ENCODE measurements at regions not wholly inside any gene's neighbourhood (a gene's known extent, or its start where the extent isn't known, plus 50 kb on each side); places are given as distances from the start of the nearest gene placed in this dataset.
"Not testable (repeated sequence)": the region's sequence is repeated elsewhere in the genome, so short reads cannot be mapped to it uniquely, and the experiment has no call there.

DNA sequence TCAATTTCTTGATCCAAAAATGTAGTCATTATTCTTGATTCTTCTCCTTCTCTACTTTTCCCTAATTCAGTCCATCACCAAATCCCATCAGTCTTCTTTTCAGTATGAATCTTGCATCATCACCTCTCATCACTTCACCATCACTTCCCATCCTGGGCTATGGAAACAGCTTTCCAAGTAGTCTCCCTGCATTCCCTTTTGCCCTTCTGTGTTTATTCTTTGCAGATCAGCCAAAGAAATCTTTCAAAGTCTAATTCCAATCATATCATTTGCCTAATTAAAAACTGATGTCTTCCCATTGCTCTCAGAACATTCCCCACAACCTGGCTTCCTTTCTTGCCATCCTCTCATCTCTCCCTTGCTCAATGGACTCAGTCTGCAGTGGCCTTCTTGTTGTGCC, 201.7 kb upstream of the ADAMTS3 start:
- Histone ChIP-seq H3K27me3 (no peaks in the 10 kb centered on the region), H3K4me3 (no peak overlapping the region), H3K4me1 (no peaks in the 10 kb centered on the region), H3K36me3 (no peaks in the 10 kb centered on the region), H3K27ac (no peak overlapping the region), H3K9me3 (no peaks in the 10 kb centered on the region)
- no peak for DNase-seq (ENCODE audit: low spot score)
- TF ChIP-seq, protein P1, sequence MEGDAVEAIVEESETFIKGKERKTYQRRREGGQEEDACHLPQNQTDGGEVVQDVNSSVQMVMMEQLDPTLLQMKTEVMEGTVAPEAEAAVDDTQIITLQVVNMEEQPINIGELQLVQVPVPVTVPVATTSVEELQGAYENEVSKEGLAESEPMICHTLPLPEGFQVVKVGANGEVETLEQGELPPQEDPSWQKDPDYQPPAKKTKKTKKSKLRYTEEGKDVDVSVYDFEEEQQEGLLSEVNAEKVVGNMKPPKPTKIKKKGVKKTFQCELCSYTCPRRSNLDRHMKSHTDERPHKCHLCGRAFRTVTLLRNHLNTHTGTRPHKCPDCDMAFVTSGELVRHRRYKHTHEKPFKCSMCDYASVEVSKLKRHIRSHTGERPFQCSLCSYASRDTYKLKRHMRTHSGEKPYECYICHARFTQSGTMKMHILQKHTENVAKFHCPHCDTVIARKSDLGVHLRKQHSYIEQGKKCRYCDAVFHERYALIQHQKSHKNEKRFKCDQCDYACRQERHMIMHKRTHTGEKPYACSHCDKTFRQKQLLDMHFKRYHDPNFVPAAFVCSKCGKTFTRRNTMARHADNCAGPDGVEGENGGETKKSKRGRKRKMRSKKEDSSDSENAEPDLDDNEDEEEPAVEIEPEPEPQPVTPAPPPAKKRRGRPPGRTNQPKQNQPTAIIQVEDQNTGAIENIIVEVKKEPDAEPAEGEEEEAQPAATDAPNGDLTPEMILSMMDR (IDR thresholded peaks at IDR 0.05): no peak

DNA sequence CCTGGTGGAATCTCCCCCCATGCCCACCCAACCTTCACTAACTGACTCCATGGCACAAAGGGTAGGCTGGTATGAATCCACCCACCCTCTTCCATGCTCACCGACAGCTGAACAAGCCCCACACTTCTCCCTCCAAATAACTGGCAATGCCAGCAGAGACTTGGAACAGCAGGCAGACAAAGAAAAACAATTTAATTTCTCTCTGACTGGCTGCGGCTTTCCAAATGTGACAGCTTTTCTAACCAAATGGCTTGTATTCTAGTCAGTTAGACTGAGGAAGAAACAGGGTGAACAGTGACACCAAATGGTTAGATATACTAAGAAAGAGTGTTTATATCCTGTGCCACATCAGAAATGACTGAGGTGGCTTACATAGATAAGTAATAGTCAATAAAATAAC, 199.3 kb upstream of the ADAMTS3 start:
- TF ChIP-seq, protein P1 (IDR thresholded peaks at IDR 0.05): no peak
- no peak overlapping the region for H3K4me3 ChIP-seq
- H3K4me1 ChIP-seq: no peaks in the 10 kb centered on the region
- H3K9me3 ChIP-seq: no peaks in the 10 kb centered on the region
- peak overlapping the region in 1 of 2 donors; percentile 51 for H3K27ac ChIP-seq
- H3K36me3 ChIP-seq: no peaks in the 10 kb centered on the region
- no peaks in the 10 kb centered on the region for H3K27me3 ChIP-seq
- no peak for DNase-seq (ENCODE audit: low spot score)

DNA sequence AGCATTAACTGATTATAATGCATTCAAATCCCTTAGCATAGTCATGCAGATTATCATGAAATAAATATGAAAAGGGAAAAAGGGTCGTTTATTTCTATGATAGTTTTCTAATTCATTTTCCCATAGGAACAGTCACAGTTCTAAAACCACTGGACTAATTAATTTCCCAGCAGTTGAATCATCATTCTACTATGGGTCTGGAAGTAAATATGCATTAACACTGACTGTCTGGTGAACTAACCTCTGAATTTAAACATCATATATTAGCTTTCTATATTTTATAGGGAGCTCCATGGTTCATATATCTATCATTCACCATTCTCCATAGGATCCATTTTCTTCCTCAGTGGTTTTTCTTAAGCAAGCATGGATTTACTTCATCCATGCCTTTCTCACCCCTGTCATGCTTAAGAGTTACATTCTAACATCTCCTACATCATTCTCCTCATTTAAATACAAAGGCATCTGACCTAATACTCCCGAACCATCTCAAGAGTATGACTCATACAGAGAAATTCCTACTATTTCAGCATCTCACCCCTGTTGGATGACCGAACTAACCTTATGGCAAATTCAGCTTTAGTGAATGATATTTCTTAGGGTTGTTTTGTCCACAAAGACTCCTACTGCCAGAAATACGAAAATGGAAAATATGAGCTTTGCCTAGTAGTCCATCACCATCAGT, 198.7 kb upstream of the ADAMTS3 start:
- TF ChIP-seq, protein P1 (IDR thresholded peaks at IDR 0.05): no peak
- Histone ChIP-seq H3K4me3 (no peak overlapping the region), H3K27ac (peak overlapping the region in 1 of 2 donors; percentile 51), H3K9me3 (no peaks in the 10 kb centered on the region), H3K27me3 (no peaks in the 10 kb centered on the region), H3K36me3 (no peaks in the 10 kb centered on the region), H3K4me1 (no peaks in the 10 kb centered on the region)
- no peak for DNase-seq (ENCODE audit: low spot score)

DNA sequence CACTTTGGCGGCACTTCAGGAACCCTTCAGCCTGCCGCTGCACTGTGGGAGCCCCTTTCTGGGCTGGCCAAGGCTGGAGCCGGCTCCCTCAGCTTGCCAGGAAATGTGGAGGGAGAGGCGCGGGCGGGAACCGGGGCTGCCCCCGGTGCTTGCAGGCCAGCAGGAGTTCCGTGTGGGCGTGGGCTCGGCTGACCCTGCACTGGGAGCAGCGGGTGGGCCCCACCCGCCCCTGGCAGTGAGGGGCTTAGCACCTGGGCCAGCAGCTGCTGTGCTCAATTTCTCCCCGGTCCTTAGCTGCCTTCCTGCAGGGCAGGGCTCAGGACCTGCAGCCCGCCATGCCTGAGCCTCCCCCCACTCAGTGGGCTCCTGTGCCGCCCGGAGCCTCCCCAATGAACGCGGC, 196.8 kb upstream of the ADAMTS3 start:
- H3K9me3 ChIP-seq; H3K36me3 ChIP-seq; H3K27ac ChIP-seq; H3K4me3 ChIP-seq; H3K4me1 ChIP-seq; H3K27me3 ChIP-seq; DNase-seq (ENCODE audit: low spot score): not testable (repeated sequence)

DNA sequence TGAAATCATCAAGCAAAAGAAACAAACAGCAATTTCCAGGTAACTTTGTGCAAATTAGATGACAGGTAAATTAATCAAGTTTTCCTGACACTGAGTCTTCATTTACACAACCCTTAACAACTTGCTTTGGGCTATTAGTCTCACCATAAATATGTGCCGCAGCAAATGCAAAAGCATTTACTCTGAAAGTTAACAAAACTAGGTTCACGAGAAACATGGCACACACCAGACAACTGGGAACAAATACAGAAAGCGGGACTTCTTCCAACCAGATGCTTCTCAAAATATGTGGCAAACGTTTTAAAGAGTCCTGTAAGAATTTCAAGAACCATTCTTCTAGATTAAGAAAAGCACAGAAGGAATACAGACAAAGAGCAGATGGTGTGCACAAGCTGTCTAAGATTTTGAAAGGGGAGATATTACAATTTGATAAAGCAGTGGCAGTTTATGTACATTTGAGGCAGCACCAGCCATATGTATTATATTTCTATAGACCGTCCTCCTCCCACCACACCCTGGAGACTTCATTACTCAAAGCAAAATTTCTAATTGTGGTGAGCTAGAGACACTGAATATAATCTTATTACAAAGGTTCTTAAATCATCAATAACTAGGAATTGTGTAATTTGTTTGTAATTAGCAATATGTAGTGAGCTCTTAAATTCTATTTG, 192.5 kb upstream of the ADAMTS3 start:
- Histone ChIP-seq H3K4me3 (no peak overlapping the region), H3K4me1 (no peaks in the 10 kb centered on the region), H3K27ac (no peak overlapping the region), H3K27me3 (no peaks in the 10 kb centered on the region), H3K9me3 (no peaks in the 10 kb centered on the region), H3K36me3 (no peaks in the 10 kb centered on the region)
- TF ChIP-seq, protein P1 (IDR thresholded peaks at IDR 0.05): no peak
- DNase-seq (ENCODE audit: low spot score): no peak

DNA sequence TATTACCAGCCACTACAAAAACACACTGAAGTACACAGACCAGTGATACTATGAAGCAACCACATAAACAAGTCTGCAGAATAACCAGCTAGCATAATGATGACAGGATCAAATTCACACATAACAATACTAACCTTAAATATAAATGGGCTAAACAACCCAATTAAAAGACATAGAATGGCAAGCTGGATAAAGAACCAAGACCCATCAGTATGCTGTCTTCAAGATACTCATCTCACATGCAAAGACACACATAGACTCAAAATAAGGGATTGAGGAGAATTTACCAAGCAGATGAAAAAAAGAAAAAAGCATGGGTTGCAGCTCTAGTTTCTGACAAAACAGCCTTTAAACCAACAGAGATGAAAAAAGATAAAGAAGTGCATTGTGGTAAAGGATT, 184.4 kb upstream of the ADAMTS3 start:
- H3K9me3 ChIP-seq: peaks cover 0 to 11% of the 10 kb centered on the region in 2 donors
- not testable (repeated sequence) for H3K36me3 ChIP-seq; H3K27ac ChIP-seq; DNase-seq (ENCODE audit: low spot score); H3K4me1 ChIP-seq; H3K27me3 ChIP-seq; H3K4me3 ChIP-seq

Data from right atrium auricular region (tissue), 2 donors.